Activated CD8-positive, alpha-beta memory T cell treated with anti-CD3 and anti-CD28 coated beads for 36 hours (primary cell): ENCODE measurements at regions not wholly inside any gene's neighbourhood (a gene's known extent, or its start where the extent isn't known, plus 50 kb on each side); places are given as distances from the start of the nearest gene placed in this dataset.

Source experiments
- CTCF ChIA-PET: fragments of 350-600 bp; sonication (Branson Sonifier 250); formaldehyde crosslinking; loops from one replicate; lab custom pipeline; 2021; ENCODE audit warnings: antibody characterized with exemption; lab: Charles Lee
- POLR2A ChIA-PET: fragments of 350-600 bp; sonication (Branson Sonifier 250); formaldehyde crosslinking; loops from one replicate; lab custom pipeline; 2021; ENCODE audit warnings: antibody characterized with exemption; lab: Charles Lee

DNA sequence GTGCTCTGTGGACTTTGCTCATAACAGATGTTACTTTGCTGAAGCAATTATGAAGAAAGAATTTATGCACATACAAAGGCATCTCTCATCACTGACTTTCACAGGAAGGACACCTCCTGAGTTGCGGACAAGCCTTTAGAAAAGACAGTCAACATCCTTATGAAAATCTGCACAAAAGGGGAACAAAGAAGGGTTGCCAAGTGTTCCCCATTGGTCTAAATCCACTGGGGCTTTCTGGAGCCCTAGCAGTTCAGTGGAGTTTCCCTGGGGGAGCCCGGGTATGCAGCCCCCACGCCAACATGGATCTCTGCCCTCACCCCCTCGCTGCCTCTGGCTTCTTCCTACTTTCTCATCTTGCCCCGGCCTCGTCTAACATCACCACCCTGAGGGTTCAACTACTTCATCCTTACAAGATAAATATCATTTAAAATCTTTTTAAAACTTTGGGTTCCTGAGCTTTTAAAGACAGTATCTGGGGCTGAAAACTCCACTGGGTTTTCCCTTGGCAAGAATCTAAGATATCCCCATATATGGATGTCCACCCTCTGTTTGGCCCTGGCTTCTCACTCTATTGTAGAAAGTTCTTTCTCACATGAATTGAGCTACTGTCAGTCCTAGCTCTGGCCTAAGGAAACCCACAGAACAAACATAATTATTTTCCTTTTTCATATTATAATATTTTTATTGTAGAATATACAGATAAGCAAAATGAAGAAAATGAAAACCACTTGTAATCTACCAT is 207.9 kb upstream of the RGMA start:
- CTCF ChIA-PET: no interaction called here
- POLR2A ChIA-PET: no interaction called here

DNA sequence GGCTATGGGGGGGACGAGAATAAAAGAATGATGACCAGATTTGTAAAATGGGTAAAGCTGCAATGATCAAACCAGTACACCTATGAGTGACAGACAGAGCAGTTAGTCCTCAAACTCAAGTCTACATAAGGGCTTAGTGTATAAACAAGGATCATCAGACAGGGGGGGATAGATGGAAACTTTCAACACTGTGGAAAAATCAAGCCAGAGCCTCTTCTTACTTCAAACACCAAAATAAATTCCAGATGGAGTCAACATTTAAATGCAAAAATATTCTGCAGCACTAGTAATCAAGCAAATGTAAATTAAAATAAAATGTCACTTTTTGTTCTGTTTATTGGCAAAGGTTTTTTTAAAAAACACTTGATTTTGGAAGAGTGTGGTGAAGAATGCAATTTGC is 205.9 kb upstream of the RGMA start:
- ChIA-PET CTCF (no interaction called here), POLR2A (no interaction called here)

DNA sequence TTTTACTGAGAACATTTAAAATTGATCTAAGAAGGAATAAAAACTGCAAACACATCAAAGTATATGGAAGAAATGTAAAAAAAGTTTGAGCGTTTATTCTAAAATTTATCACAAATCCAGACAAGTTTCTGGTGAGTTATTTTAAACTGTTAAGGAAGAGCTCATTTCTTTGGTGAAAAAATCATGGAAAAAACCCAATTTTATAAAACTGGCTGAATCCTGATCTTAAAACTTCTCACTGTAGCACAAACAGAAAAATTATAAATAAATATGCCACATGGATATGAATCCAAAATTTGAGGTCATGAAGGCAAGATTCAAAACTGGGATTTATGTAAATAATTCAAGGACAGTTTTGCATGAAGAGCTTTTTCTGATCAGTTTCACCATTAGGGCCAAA is 205.1 kb upstream of the RGMA start:
- ChIA-PET CTCF (no interaction called here), POLR2A (no interaction called here)

DNA sequence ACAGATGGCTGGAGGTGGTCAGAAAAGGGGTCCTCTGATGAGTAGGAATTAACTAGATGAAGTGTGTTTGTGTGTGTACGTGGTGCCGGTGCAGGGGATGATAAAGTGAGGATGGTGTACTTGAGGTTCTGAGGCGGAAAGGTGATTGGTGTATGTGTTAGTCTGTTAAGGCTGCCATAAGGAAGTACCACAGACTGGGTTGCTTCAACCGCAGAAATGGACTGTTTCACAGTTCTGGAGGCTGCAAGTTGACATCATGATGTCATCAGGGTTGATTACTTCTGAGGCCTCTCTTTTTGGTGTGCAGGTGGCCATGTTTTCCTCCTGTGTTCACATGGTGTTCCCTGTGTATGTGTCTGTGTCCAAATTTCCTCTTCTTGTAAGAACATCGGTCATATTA is 202.4 kb upstream of the RGMA start:
- CTCF ChIA-PET: no interaction called here
- POLR2A ChIA-PET: no interaction called here

DNA sequence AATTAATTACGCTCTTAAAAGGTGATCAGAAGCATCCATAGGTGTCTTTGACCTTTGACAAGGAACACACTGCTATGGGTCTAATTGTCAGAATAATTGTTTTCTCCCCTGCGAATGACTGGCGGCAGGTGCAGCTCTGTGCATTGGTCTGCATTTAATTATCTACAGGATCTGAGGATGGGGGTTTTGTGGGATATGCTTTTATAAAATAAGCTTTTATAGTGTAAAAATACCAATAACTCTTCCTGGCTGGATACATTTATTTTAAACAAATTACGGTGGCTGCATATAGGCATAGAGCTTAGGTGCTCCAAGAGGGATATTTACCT is 201.6 kb upstream of the RGMA start:
- POLR2A ChIA-PET: no interaction called here
- CTCF ChIA-PET: no interaction called here

DNA sequence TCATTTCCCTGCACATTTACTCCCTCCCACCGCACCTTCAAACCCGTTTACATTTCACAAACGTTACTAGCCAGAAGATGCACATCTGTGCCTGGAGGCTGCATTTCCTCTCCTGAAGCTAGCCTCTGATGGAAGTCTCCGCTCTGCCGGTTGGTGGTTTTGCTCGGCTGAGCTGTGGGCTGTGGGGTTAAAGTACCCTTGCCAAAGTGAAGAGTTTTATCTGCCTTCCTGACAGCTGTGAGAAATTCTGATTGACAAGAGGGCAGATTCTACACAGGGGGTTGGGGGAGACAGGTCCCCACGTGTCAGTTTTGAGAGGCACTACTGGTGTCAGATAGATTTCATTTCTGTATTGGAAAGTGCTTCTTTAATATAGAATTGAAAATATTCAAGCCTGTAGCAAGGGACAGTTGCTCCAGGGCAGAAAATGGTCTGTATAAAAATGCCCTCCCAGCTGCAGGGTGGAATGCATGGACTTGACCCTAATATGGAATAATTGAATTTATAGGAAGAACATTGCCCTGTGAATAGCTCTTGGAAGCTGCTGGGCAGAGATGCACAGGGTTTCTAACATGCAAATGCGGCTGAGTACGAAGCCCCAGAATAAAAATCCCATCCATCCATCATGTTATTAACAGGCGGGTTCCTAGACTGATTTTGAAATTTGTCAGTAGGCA is 201.1 kb upstream of the RGMA start:
- ChIA-PET POLR2A (no interaction called here), CTCF (no interaction called here)

DNA sequence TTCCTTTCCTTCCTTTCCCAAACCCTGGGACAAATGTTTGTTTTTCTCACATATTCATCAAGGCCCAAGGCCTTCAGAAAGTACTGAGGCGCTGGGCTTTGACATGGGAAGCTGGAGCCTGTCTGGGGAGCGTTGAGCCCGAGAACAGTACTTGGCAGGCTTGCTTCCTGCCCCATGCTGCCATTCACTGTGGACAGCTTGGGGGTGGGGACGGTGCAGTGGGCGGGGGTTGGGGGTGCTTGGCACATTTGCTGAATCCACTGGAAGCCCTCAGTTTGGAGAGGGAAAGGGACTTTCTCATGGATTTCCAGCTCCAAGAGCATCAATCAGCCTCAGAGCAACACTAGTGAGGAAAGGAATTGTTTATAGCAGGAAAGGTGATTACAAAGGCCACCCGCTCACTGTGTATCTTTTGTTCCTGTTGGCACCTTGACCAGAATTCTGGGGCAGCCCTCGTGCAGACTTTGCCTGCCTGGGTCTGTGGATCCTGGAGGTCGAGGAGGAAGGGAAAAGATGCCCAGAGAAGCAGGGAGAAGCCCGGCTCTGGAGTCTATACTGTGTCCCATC is 199.8 kb upstream of the RGMA start:
- ChIA-PET POLR2A (no interaction called here), CTCF (no interaction called here)

DNA sequence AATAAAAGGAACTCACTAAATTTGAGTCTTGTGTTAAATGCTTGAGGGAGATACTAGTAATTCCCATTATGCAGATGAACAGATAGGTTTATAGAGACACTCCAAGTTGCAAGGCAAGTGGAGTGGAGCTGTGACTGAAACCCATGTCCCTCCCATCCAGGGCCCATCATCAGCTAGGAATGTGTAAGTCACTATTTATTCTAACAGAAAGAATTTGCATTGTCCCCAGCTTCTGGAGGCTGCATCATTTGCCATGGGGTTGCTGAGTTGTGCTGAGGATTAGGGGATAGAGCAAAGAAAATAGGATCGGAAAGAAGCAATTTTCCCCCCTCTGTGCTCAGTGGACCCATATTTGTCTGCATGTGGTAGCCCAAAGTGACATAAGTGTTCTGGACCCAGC is 197.4 kb upstream of the RGMA start:
- ChIA-PET POLR2A (no interaction called here), CTCF (no interaction called here)

DNA sequence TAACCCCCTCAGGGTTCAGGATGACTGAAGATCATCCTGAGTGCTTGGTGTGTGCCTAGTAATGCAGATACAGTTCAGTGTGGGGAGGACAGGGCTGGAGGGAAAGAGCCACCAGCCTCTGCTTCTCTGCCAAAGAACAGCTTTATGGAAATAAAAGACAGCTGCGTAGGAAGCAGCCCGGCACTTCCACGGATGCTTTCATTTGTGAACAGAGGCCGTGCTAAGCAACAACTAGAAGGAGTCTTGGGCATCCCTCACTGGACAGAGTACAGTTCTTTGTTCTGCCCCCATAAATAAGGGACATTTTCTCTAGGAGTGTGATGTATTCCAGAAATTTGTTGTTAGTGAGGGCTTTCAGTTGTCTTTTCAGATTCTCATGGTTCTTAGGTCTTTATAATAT is 194.8 kb upstream of the RGMA start:
- POLR2A ChIA-PET: no interaction called here
- CTCF ChIA-PET: no interaction called here

DNA sequence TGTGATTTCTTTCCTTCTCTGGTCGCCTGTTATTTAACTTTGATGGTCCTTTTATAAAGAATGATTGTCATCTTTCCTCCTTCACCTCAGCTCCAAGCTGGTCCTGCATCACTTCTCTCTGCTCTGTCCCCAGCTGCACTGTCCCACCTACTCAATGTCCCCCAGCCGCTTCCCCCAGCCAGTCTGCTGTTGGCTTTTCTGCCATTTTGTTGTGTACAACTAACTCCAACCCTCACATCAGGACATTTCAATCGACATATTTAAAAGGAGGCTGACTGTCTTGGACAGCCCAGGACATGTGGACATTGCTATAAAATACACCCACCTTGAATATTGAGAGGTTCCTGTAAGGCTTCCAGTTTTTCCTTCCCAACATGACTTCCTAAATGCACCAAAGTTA is 193.8 kb upstream of the RGMA start:
- CTCF ChIA-PET: no interaction called here
- POLR2A ChIA-PET: no interaction called here

DNA sequence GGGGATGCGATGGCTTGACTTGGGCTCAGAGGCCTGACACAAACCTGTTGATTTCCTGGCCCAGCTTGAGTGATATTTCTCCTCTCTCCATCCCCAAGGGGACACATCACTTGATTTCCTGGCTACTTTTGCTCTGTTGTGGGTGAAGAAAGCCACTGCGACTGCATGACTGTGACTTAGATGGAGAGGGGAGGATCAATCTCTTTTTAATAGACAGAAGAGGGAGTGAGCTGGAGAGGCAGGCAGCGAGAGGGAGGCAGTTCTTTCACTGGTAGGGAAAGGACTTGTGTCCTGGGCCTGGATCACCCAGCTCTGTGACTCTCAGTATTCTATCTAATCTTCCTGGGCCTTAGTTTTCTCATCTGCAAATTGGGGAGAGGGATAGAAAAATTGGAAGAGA is 189.8 kb upstream of the RGMA start:
- POLR2A ChIA-PET: no interaction called here
- CTCF ChIA-PET: no interaction called here

DNA sequence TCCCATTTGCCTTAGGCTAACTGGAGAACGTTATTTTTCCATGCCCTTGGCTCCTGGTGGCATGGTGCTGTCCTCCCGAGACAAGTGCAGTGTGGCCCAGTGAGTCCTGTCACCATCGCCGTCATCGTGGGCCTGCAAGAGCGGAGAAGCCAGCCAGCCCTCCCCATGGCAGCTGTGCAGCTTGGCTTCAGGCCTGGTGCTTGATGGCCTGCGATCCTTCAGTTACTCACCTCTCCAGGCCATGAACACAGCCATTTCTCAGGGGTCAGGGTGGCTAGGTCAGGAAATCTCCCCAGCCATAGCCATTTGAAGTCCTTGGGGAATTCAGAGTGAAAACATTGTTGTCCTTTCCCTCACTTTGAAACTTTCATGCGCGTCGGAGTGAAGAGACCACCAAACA is 189.0 kb upstream of the RGMA start:
- CTCF ChIA-PET: no interaction called here
- POLR2A ChIA-PET: no interaction called here

DNA sequence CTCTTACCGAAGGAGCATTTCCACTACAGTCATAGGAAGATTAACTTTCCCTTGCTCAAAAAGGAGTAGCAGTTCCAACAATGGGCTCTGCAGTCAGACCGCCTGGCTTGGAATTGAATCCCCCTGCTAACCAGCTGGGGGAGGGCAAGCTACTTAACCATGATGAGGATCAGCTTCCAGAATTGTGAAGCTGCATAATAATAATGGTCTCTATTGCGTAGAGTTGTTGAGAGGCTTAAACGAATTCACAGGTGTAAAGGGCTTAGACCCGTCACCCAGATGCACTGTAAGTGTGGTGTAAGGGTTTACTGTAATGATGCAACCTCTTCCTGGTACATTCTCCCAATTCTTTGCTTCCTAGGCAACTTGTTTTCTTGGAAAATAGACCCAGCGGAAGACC is 185.2 kb upstream of the RGMA start:
- POLR2A ChIA-PET: no interaction called here
- CTCF ChIA-PET: no interaction called here

DNA sequence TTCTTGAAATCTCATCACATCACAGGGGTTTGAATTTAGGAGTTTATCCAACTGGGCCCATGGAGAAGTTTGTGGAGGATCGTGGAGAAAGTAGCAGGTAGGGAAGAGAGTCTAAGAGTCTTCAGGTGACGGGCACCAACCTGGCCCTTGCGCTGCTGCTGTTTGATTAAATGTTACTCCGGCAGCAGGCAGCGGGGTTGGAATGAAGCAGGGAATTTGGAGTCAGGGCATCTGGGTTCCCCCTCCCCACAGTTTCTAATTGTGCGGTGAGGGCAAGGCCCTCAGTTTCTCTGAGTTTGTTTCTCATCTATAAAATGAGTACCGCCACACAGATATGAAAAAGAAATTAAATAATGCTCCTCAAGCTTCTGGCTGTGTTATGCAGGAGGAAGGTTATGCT is 182.9 kb upstream of the RGMA start:
- ChIA-PET POLR2A (no interaction called here), CTCF (no interaction called here)

DNA sequence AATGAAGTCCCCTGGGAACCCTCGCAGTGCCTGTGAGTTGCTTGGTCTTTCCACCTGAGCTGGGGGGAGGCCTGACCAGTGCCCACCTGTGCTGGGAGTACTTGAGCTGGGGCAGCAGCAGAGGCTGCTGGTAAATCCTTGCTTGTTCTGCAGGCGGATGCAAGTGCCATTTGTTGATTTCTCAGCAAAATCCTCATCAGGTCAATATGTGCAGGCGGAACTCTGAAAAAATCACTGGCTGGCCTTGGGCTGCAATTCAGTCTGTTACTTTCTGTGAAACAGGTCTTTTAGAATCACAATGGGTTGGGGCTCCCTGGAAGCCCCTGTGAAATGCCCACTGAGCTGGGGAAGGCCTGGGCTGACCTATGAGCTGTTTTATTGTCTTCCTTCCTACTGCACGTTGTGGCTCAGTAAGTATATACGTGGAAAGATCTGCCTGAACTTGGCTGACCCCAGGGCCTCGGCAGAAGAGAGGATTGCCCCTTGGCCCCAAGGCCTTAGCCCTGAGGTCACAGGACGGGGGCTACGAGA is 182.0 kb upstream of the RGMA start:
- CTCF ChIA-PET: no interaction called here
- POLR2A ChIA-PET: no interaction called here

DNA sequence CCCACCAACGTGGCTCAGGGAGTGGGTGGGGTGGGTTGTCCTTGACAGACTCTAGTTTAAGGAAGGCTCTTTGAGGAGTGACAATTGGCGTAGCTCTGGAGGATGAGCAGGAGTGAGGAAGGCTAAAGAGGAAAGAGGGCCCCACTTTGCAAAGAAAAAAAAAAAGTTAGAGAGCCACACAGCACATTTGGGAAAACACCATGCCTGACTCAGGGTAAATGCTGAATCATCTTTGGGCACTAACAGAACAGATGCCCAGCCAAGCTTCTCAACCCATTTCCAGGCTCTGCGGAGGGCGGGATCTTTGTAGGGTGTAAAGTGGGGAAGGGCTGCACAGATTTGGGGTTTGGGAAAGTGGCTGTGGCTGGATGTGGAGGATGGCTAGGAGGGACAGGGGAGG is 179.1 kb upstream of the RGMA start:
- CTCF ChIA-PET: interaction anchor here (0.7 kb wide), 1 partner anchor 852 kb away, joined by 5 read pairs; no protein-coding TSS in a partner anchor
- POLR2A ChIA-PET: no interaction called here

DNA sequence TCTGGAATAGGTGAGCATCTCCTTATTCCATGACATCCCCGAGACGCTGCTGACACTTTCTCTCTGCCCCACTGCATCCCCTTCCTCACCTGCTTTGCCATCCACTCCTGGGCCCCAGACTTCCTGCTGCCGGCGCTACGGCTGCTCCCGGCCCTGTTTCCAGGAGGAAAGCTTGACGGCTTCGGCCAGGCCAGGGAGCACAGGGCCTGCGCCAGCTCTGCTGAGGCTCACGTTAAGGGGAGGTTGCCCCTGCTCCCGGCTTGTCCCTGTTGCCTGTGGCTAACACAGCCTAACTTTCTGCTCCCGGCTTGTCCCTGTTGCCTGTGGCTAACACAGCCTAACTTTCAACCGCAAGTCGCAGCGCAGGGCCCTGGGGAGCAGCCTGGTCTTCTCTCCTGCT is 177.3 kb upstream of the RGMA start:
- POLR2A ChIA-PET: no interaction called here
- CTCF ChIA-PET: no interaction called here

DNA sequence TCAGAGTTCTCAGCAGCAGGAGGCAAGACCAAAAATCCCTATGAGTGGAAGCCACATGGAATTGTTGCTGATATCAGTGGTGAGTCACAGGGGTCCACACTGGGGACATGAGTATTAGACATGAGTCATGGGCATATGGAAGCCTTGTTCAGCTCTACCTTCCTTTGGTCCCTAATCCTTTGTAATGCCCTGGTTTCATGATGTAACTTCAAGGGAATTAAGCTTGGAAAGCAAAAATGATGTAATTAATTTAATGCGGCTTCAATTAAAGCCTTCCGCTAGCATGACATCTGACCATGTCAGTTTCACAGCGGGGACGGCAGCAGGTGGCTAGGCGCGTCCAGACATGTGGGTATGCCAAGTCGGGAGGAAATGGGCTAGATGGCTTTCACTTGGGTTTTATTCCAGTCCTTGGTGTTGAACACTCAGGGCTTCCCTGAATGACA is 176.1 kb upstream of the RGMA start:
- POLR2A ChIA-PET: no interaction called here
- CTCF ChIA-PET: no interaction called here

DNA sequence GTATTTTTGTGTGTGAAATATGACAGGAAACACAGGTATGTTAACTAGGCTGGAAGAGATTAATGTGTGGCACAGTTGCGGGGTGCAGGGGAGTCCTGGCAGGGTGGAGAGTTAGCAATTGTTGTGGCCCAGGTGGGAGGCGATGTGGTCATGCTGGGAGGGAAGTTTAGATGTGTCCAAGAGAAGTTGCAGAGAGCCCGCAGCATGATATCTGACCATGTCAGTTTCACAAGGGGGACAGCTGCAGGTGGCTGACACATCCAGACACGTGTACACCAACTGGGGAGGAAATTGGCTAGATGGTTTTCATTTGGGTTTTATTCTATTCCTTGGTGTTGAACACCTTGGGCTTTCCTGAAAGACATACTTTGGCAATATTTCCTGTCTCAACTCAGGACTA is 172.8 kb upstream of the RGMA start:
- CTCF ChIA-PET: no interaction called here
- POLR2A ChIA-PET: no interaction called here

DNA sequence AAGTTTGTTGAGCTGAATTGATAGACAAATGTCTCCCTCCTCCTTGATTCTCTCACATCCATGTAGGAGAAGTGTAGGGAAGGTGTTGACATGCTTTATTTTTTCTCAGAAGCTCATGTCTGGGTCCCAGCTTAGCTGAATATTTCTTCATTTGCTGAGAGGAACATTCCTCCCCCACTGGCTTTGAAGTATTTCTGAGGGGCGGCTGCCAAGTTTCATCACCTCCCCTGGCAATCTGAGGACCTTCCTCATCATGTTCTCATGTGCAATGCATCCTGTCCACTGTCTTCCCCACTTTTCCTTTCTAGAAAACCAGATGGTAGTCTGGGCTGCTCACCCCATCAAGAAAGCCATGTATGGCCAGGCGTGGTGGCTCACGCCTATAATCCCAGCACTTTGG is 168.9 kb upstream of the RGMA start:
- POLR2A ChIA-PET: no interaction called here

DNA sequence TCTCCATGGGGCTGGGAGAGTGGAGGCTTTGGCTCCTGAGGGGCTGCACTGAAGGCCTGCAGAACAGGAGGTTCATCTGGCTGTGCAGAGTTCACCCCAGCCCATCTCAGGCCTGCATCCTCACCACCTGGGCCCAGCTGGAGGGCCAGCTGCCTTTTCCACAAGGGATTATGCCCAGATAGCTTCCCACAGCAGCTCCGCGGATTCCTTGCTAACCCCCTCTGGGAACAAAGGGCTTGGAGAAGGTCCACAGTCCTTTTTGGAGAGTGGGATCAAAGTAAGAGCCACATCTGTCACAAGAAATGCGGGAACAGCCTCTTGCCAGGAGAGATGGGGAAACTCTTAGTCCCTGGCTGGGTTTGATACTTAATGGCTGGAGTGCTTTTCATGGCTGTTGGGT is 164.7 kb upstream of the RGMA start:
- ChIA-PET CTCF (no interaction called here), POLR2A (no interaction called here)

More for the DNA sequence above, 168.9 kb upstream of the RGMA start:
- CTCF ChIA-PET: no interaction called here
